ENCODE measurements at regions not wholly inside any gene's neighbourhood (a gene's known extent, or its start where the extent isn't known, plus 50 kb on each side); places are given as distances from the start of the nearest gene placed in this dataset.
"Not testable (repeated sequence)": the region's sequence is repeated elsewhere in the genome, so short reads cannot be mapped to it uniquely, and the experiment has no call there.

GRCh38 chr18:73381016-73381698, 513.4 kb upstream of the NETO1 start:
- Histone ChIP-seq H3K9ac (no peak overlapping the region), H3K36me3 (no peaks in the 10 kb centered on the region), H3K4me2 (no peak overlapping the region)

GRCh38 chr18:73366713-73367112, 498.9 kb upstream of the NETO1 start:
- Histone ChIP-seq H4K20me1 (no peaks in the 10 kb centered on the region), H3K36me3 (no peaks in the 10 kb centered on the region), H3K27ac (no peak overlapping the region), H3K4me2 (no peak overlapping the region), H3K4me3 (no peak overlapping the region), H3K4me1 (no peaks in the 10 kb centered on the region), H3K9ac (no peak overlapping the region), H3K9me3 (no peaks in the 10 kb centered on the region), H3K27me3 (no peaks in the 10 kb centered on the region)
- TF ChIP-seq Cebpa-rat (IDR thresholded peaks at IDR 0.05): no peak

More at GRCh38 chr18:73381016-73381698, 513.4 kb upstream of the NETO1 start:
- no peaks in the 10 kb centered on the region for H3K4me1 ChIP-seq
- no peak for TF ChIP-seq Cebpa-rat (IDR thresholded peaks at IDR 0.05)
- H3K27me3 ChIP-seq: no peaks in the 10 kb centered on the region
- no peak overlapping the region for H3K27ac ChIP-seq
- no peaks in the 10 kb centered on the region for H3K9me3 ChIP-seq
- H4K20me1 ChIP-seq: no peaks in the 10 kb centered on the region
- no peak overlapping the region for H3K4me3 ChIP-seq

- Histone ChIP-seq H3K27ac (no peak overlapping the region), H3K36me3 (no peaks in the 10 kb centered on the region), H3K4me3 (no peak overlapping the region), H4K20me1 (no peaks in the 10 kb centered on the region), H3K4me1 (no peaks in the 10 kb centered on the region), H3K27me3 (no peaks in the 10 kb centered on the region), H3K9ac (no peak overlapping the region), H3K4me2 (no peak overlapping the region), H3K9me3 (no peaks in the 10 kb centered on the region)
- no peak for TF ChIP-seq Cebpa-rat (IDR thresholded peaks at IDR 0.05)
Measured at GRCh38 chr18:73365018-73365417, 497.2 kb upstream of the NETO1 start.

- TF ChIP-seq Cebpa-rat (IDR thresholded peaks at IDR 0.05): no peak
- Histone ChIP-seq H3K27me3 (no peaks in the 10 kb centered on the region), H3K36me3 (no peaks in the 10 kb centered on the region), H3K4me3 (no peak overlapping the region), H3K27ac (no peak overlapping the region), H3K4me2 (no peak overlapping the region), H4K20me1 (no peaks in the 10 kb centered on the region), H3K4me1 (no peaks in the 10 kb centered on the region), H3K9me3 (no peaks in the 10 kb centered on the region), H3K9ac (no peak overlapping the region)
Measured at GRCh38 chr18:73355121-73355520, 487.3 kb upstream of the NETO1 start.

- Histone ChIP-seq H3K27me3 (no peaks in the 10 kb centered on the region), H3K36me3 (no peaks in the 10 kb centered on the region), H4K20me1 (no peaks in the 10 kb centered on the region), H3K27ac (no peak overlapping the region), H3K4me2 (no peak overlapping the region), H3K9ac (no peak overlapping the region), H3K4me3 (no peak overlapping the region), H3K9me3 (no peaks in the 10 kb centered on the region), H3K4me1 (no peaks in the 10 kb centered on the region)
- no peak for TF ChIP-seq Cebpa-rat (IDR thresholded peaks at IDR 0.05)
Measured at GRCh38 chr18:73352546-73352945, 484.8 kb upstream of the NETO1 start.

- no peak for TF ChIP-seq Cebpa-rat (IDR thresholded peaks at IDR 0.05)
- Histone ChIP-seq H3K4me2 (no peak overlapping the region), H3K27me3 (no peaks in the 10 kb centered on the region), H3K27ac (no peak overlapping the region), H3K9me3 (no peaks in the 10 kb centered on the region), H3K4me3 (no peak overlapping the region), H3K9ac (no peak overlapping the region), H4K20me1 (no peaks in the 10 kb centered on the region), H3K36me3 (no peaks in the 10 kb centered on the region), H3K4me1 (no peaks in the 10 kb centered on the region)
Measured at GRCh38 chr18:73340135-73340977, 472.6 kb upstream of the NETO1 start.

GRCh38 chr18:73331212-73331772, 463.5 kb upstream of the NETO1 start:
- H3K9ac ChIP-seq: no peak overlapping the region
- H4K20me1 ChIP-seq: no peaks in the 10 kb centered on the region
- H3K4me2 ChIP-seq: no peak overlapping the region
- H3K27ac ChIP-seq: no peak overlapping the region
- no peaks in the 10 kb centered on the region for H3K4me1 ChIP-seq
- H3K9me3 ChIP-seq: no peaks in the 10 kb centered on the region
- no peaks in the 10 kb centered on the region for H3K36me3 ChIP-seq
- TF ChIP-seq Cebpa-rat (IDR thresholded peaks at IDR 0.05): no peak
- H3K4me3 ChIP-seq: no peak overlapping the region
- no peaks in the 10 kb centered on the region for H3K27me3 ChIP-seq

- not testable (repeated sequence) for H3K36me3 ChIP-seq, H3K9ac ChIP-seq, H4K20me1 ChIP-seq, H3K27me3 ChIP-seq, H3K4me1 ChIP-seq, H3K9me3 ChIP-seq, H3K4me2 ChIP-seq, H3K27ac ChIP-seq, H3K4me3 ChIP-seq
Measured at GRCh38 chr18:73330106-73330505, 462.3 kb upstream of the NETO1 start.

- H3K9ac ChIP-seq: not testable (repeated sequence)
Measured at GRCh38 chr18:73324187-73324831, 456.5 kb upstream of the NETO1 start.

More at GRCh38 chr18:73324187-73324831, 456.5 kb upstream of the NETO1 start:
- H3K4me1 ChIP-seq, H4K20me1 ChIP-seq, H3K4me3 ChIP-seq, H3K27ac ChIP-seq, H3K27me3 ChIP-seq, H3K36me3 ChIP-seq, H3K4me2 ChIP-seq, H3K9me3 ChIP-seq: not testable (repeated sequence)
